ENCODE measurements at regions not wholly inside any gene's neighbourhood (a gene's known extent, or its start where the extent isn't known, plus 50 kb on each side); places are given as distances from the start of the nearest gene placed in this dataset.

GRCh38 chr5:118407958-118408357 is 580.4 kb downstream of the DTWD2 start:
- CTCF ChIA-PET = no interaction called here
- FAIRE-seq (no peak), DNase-seq (ENCODE audit: low read depth in 1 of 2, low spot score in 1 of 2) (no peak), ATAC-seq (no peak)
- Histone ChIP-seq H3K4me2 (no peak overlapping the region), H3K27ac (no peak overlapping the region), H3K4me3 (no peak overlapping the region), H3K9me3 (no peaks in the 10 kb centered on the region), H3K4me1 (no peaks in the 10 kb centered on the region)
- POLR2A ChIA-PET = no interaction called here
- TF ChIP-seq PBX3 (IDR thresholded peaks at IDR 0.05) (no peak), FOSL2 (IDR thresholded peaks at IDR 0.05) (no peak), FOSL2 (CRISPR knock-in tag; IDR thresholded peaks at IDR 0.05) (no peak), RFX5 (IDR thresholded peaks at IDR 0.05) (no peak), RARB (CRISPR knock-in tag; IDR thresholded peaks at IDR 0.05) (no peak), RNF2 (IDR thresholded peaks at IDR 0.05; ENCODE audit: borderline replicate concordance, low read depth) (no peak), REST (IDR thresholded peaks at IDR 0.05) (no peak)

- no peak overlapping the region for H3K4me3 ChIP-seq
- no peak for FAIRE-seq
- ChIA-PET CTCF (no interaction called here), POLR2A (no interaction called here)
- no peaks in the 10 kb centered on the region for H3K9me3 ChIP-seq
- TF ChIP-seq POLR2AphosphoS2 (conservative IDR thresholded peaks at IDR 0.05; ENCODE audit: low read length) (no peak), ATOH8 (CRISPR knock-in tag; IDR thresholded peaks at IDR 0.05; ENCODE audit: low read depth) (no peak), TFCP2L1 (CRISPR knock-in tag; IDR thresholded peaks at IDR 0.05) (no peak), MAX (IDR thresholded peaks at IDR 0.05) (no peak), CHD2 (IDR thresholded peaks at IDR 0.05; ENCODE audit: low read length, partially characterized antibody) (no peak), MAFK (IDR thresholded peaks at IDR 0.05; ENCODE audit: partially characterized antibody) (no peak), RAD21 (conservative IDR thresholded peaks at IDR 0.05 in 1 of 2, IDR thresholded peaks at IDR 0.05 in 1 of 2) (no peak), MYC (IDR thresholded peaks at IDR 0.05; ENCODE audit: borderline replicate concordance, low read length) (no peak), PBX3 (IDR thresholded peaks at IDR 0.05) (no peak), HOXB5 (CRISPR knock-in tag; IDR thresholded peaks at IDR 0.05) (no peak), HEYL (CRISPR knock-in tag; IDR thresholded peaks at IDR 0.05) (no peak), MAZ (IDR thresholded peaks at IDR 0.05; ENCODE audit: borderline replicate concordance, low read depth, low read length) (no peak), HOXB13 (CRISPR knock-in tag; IDR thresholded peaks at IDR 0.05; ENCODE audit: low read depth) (no peak), RFX5 (IDR thresholded peaks at IDR 0.05) (no peak), ZFP36 (IDR thresholded peaks at IDR 0.05; ENCODE audit: borderline replicate concordance, partially characterized antibody) (no peak), FOSL2 (IDR thresholded peaks at IDR 0.05) (no peak), FOSL2 (CRISPR knock-in tag; IDR thresholded peaks at IDR 0.05) (no peak), NR3C1 (IDR thresholded peaks at IDR 0.05) (no peak)
- no peak overlapping the region for H3K4me2 ChIP-seq
- 0% methylated on average over 4 of the region's 5 CpGs for WGBS (ENCODE audit: missing lambda C conversion rate)
- DNase-seq (ENCODE audit: low read depth in 1 of 2, low spot score in 1 of 2) = no peak
- H3K27ac ChIP-seq = no peak overlapping the region
- ATAC-seq = no peak
- H3K4me1 ChIP-seq = no peaks in the 10 kb centered on the region
These were observed 582.7 kb downstream of the DTWD2 start for GRCh38 chr5:118405650-118406061.
